ENCODE measurements at regions not wholly inside any gene's neighbourhood (a gene's known extent, or its start where the extent isn't known, plus 50 kb on each side); places are given as distances from the start of the nearest gene placed in this dataset.
A peak's percentile ranks its signal among the peaks of the same experiment; 100 is the strongest.

DNA sequence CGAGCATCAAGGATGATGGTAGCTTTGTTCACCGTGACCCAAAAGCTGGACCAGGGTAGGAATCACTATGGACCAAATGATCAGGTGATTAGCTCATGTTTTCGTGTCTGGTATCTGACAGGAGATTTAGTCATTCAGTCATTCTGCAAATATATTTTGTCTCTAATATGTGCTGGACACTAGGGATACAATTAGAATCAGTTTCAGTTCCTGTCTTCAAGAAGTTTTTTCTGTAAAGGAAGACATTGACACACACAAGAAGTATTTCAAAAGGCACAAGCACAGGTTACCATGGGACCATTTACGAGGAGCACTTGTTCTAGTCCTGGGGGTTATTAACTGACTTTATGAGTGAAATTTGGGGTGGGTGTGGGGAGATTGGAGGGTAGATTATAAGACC, 244.9 kb downstream of the HIVEP2 start (continued):
- TF ChIP-seq, protein P1, sequence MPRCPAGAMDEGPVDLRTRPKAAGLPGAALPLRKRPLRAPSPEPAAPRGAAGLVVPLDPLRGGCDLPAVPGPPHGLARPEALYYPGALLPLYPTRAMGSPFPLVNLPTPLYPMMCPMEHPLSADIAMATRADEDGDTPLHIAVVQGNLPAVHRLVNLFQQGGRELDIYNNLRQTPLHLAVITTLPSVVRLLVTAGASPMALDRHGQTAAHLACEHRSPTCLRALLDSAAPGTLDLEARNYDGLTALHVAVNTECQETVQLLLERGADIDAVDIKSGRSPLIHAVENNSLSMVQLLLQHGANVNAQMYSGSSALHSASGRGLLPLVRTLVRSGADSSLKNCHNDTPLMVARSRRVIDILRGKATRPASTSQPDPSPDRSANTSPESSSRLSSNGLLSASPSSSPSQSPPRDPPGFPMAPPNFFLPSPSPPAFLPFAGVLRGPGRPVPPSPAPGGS (IDR thresholded peaks at IDR 0.05; ENCODE audit: borderline replicate concordance, insufficient read depth, low read depth, low read length, poor library complexity, severe bottlenecking) = no peak
- TF ChIP-seq, protein P2, sequence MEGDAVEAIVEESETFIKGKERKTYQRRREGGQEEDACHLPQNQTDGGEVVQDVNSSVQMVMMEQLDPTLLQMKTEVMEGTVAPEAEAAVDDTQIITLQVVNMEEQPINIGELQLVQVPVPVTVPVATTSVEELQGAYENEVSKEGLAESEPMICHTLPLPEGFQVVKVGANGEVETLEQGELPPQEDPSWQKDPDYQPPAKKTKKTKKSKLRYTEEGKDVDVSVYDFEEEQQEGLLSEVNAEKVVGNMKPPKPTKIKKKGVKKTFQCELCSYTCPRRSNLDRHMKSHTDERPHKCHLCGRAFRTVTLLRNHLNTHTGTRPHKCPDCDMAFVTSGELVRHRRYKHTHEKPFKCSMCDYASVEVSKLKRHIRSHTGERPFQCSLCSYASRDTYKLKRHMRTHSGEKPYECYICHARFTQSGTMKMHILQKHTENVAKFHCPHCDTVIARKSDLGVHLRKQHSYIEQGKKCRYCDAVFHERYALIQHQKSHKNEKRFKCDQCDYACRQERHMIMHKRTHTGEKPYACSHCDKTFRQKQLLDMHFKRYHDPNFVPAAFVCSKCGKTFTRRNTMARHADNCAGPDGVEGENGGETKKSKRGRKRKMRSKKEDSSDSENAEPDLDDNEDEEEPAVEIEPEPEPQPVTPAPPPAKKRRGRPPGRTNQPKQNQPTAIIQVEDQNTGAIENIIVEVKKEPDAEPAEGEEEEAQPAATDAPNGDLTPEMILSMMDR (IDR thresholded peaks at IDR 0.05 in 2 of 3, conservative IDR thresholded peaks at IDR 0.05 in 1 of 3; ENCODE audit: control insufficient read depth in 2 of 3, extremely low read depth in 1 of 3, insufficient read depth in 1 of 3, low read depth in 3 of 3, low read length in 3 of 3) = no peak
- peak; percentile 78 for TF ChIP-seq MTA2 (IDR thresholded peaks at IDR 0.05; ENCODE audit: low read depth)
- TF ChIP-seq TARDBP (IDR thresholded peaks at IDR 0.05; ENCODE audit: borderline replicate concordance) = no peak
- no peak for TF ChIP-seq TCF7 (IDR thresholded peaks at IDR 0.05; ENCODE audit: borderline replicate concordance)
- no peak for TF ChIP-seq GATAD2B (conservative IDR thresholded peaks at IDR 0.05; ENCODE audit: low read depth)
- TF ChIP-seq BHLHE40 (IDR thresholded peaks at IDR 0.05; ENCODE audit: borderline replicate concordance in 1 of 2, low read depth in 2 of 2, low read length in 1 of 2) = no peak
- 0 out of 2 replicates have a peak, but pooled peaks have one; percentile 16 for TF ChIP-seq ATF7 (IDR thresholded peaks at IDR 0.05; ENCODE audit: low read depth)
- TF ChIP-seq BRCA1 (IDR thresholded peaks at IDR 0.05; ENCODE audit: low read depth, low read length) = no peak
- TF ChIP-seq ETV6 (conservative IDR thresholded peaks at IDR 0.05 in 1 of 2, IDR thresholded peaks at IDR 0.05 in 1 of 2; ENCODE audit: borderline replicate concordance in 1 of 2, low read depth in 1 of 2) = peak in 1 of 2 experiments; percentile 59; a peak in 2 of 4 replicates
- no peak for TF ChIP-seq ASH2L (IDR thresholded peaks at IDR 0.05; ENCODE audit: borderline replicate concordance, low read depth)
- no peak for TF ChIP-seq RBBP5 (conservative IDR thresholded peaks at IDR 0.05)
- no peak for TF ChIP-seq POLR2AphosphoS5 (IDR thresholded peaks at IDR 0.05; ENCODE audit: low read length)
- TF ChIP-seq IKZF2 (IDR thresholded peaks at IDR 0.05) = peak; percentile 37 to 70; a peak in 2 of 4 replicates
- peak; percentile 41 for TF ChIP-seq IKZF1 (conservative IDR thresholded peaks at IDR 0.05)
- TF ChIP-seq, protein P3, sequence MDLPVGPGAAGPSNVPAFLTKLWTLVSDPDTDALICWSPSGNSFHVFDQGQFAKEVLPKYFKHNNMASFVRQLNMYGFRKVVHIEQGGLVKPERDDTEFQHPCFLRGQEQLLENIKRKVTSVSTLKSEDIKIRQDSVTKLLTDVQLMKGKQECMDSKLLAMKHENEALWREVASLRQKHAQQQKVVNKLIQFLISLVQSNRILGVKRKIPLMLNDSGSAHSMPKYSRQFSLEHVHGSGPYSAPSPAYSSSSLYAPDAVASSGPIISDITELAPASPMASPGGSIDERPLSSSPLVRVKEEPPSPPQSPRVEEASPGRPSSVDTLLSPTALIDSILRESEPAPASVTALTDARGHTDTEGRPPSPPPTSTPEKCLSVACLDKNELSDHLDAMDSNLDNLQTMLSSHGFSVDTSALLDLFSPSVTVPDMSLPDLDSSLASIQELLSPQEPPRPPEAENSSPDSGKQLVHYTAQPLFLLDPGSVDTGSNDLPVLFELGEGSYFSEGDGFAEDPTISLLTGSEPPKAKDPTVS (IDR thresholded peaks at IDR 0.05; ENCODE audit: low read depth, low read length) = no peak
- TF ChIP-seq, protein P4, sequence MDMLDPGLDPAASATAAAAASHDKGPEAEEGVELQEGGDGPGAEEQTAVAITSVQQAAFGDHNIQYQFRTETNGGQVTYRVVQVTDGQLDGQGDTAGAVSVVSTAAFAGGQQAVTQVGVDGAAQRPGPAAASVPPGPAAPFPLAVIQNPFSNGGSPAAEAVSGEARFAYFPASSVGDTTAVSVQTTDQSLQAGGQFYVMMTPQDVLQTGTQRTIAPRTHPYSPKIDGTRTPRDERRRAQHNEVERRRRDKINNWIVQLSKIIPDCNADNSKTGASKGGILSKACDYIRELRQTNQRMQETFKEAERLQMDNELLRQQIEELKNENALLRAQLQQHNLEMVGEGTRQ (IDR thresholded peaks at IDR 0.05; ENCODE audit: borderline replicate concordance, low read depth, low read length) = no peak
- no peak for TF ChIP-seq CEBPB (IDR thresholded peaks at IDR 0.05; ENCODE audit: borderline replicate concordance in 1 of 2, low read depth in 2 of 2, low read length in 2 of 2)
- TF ChIP-seq SRF (IDR thresholded peaks at IDR 0.05; ENCODE audit: low read depth in 2 of 2, low read length in 2 of 2) = no peak
- TF ChIP-seq YBX1 (IDR thresholded peaks at IDR 0.05) = no peak
- TF ChIP-seq HDAC2 (IDR thresholded peaks at IDR 0.05) = no peak
- no peak for TF ChIP-seq FOXK2 (IDR thresholded peaks at IDR 0.05)
- TF ChIP-seq HDGF (IDR thresholded peaks at IDR 0.05) = no peak
- no peak for TF ChIP-seq ZSCAN29 (IDR thresholded peaks at IDR 0.05)
- no peak for TF ChIP-seq PAX8 (IDR thresholded peaks at IDR 0.05)
- no peak for TF ChIP-seq CBX3 (IDR thresholded peaks at IDR 0.05; ENCODE audit: borderline replicate concordance, low read depth)
- TF ChIP-seq RAD21 (IDR thresholded peaks at IDR 0.05; ENCODE audit: insufficient read depth, low read depth, low read length) = no peak

Measured in GM12878 (cell line).